Tibial nerve (tissue), 4 donors: ENCODE measurements at regions not wholly inside any gene's neighbourhood (a gene's known extent, or its start where the extent isn't known, plus 50 kb on each side); places are given as distances from the start of the nearest gene placed in this dataset.

Experiments used
- EP300 ChIP-seq, 2 donors: sonication (generic); formaldehyde crosslinking; IDR thresholded peaks; one replicate each; pipeline ENCODE4 v1.6.1; 2017; ENCODE audit warnings: antibody characterized with exemption in 2 of 2, mild to moderate bottlenecking in 1 of 2
- POLR2A ChIP-seq, 2 donors: fragments of 450-650 bp; IDR thresholded peaks; one replicate each; pipeline ENCODE4 v1.6.1; 2017; ENCODE audit warnings: antibody characterized with exemption in 2 of 2, mild to moderate bottlenecking in 2 of 2, moderate library complexity in 2 of 2
- TF ChIP-seq, protein P1 (sequence below), 5 experiments: fragments of 200-600 bp in 3 of 5; fragments of 450-650 bp in 2 of 5; sonication (generic) in 3 of 5; IDR thresholded peaks; one replicate each; pipeline ENCODE4 v1.5.1; 2016 to 2019; ENCODE audit warnings: antibody characterized with exemption in 5 of 5, mild to moderate bottlenecking in 3 of 5, moderate library complexity in 2 of 5

DNA sequence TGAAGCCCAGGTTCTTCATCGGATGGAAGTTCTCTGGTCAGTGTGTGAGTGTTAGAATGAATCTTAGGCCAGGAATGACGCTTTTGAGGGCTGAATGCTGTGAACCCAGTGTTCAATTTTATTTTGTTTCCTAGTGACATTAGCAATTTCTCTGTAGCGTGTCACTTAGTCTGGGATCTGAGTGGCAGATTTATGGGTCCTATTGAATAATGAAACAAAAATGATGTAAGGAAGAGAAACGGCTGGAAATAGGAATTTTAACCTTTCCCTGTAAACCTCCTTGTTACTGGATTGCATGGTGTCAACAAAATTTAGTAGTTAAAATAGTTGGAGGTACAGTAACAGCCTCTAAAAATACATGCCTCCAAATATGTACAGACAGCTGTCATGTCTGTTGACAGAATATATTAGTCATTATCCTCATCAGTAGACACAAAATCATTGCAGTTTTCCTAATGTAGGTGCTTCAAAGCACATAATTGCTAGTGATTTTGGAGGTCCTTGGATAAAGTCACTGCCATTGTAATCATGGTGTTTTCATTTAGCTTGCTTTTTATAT, 223.8 kb upstream of the SPRED2 start:
- TF ChIP-seq POLR2A (IDR thresholded peaks at IDR 0.05) (no peak), EP300 (IDR thresholded peaks at IDR 0.05) (no peak)
- TF ChIP-seq, protein P1, sequence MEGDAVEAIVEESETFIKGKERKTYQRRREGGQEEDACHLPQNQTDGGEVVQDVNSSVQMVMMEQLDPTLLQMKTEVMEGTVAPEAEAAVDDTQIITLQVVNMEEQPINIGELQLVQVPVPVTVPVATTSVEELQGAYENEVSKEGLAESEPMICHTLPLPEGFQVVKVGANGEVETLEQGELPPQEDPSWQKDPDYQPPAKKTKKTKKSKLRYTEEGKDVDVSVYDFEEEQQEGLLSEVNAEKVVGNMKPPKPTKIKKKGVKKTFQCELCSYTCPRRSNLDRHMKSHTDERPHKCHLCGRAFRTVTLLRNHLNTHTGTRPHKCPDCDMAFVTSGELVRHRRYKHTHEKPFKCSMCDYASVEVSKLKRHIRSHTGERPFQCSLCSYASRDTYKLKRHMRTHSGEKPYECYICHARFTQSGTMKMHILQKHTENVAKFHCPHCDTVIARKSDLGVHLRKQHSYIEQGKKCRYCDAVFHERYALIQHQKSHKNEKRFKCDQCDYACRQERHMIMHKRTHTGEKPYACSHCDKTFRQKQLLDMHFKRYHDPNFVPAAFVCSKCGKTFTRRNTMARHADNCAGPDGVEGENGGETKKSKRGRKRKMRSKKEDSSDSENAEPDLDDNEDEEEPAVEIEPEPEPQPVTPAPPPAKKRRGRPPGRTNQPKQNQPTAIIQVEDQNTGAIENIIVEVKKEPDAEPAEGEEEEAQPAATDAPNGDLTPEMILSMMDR (IDR thresholded peaks at IDR 0.05) = no peak
